K562 (cell line): ENCODE measurements at regions not wholly inside any gene's neighbourhood (a gene's known extent, or its start where the extent isn't known, plus 50 kb on each side); places are given as distances from the start of the nearest gene placed in this dataset.

Experiments
- ATAC-seq: fragments of 200-7000 bp; cut with Tn5 transposase; 3 replicates; pipeline ENCODE4 v1.9.1; 2020; ENCODE audit warnings: moderate library complexity
- BruUV-seq: library from RNA; stranded (reverse); fragments of 400-500 nt; replicated peaks from 2 replicates; lab custom pipeline; 2021; lab: Mats Ljungman, UMichigan
- CTCF ChIA-PET: fragments of 300-600 bp; formaldehyde crosslinking; extraction: SDS; loops from one replicate; lab custom pipeline; 2021; ENCODE audit warnings: low intra/inter-chr PET ratio; lab: Yijun Ruan, JAX
- POLR2A ChIA-PET: fragments of 300-600, 350-650 bp; sonication (Branson Sonifier 250); formaldehyde crosslinking; extraction: SDS; loops from one replicate; lab custom pipeline; 2021; ENCODE audit warnings: antibody characterized with exemption, inconsistent platforms; lab: Yijun Ruan, JAX
- DNase-seq, 4 experiments: peaks; one replicate each; pipeline versions ENCODE4 v3.0.0 to v3.0.0-alpha.2; 2011 to 2018; ENCODE audit warnings: low spot score in 3 of 4, mixed read lengths in 3 of 4; ENCODE audit errors: extremely low read depth in 1 of 4
- FAIRE-seq: peaks from 2 replicates; lab custom pipeline; 2011; peaks lifted over from hg19 to GRCh38; lab: Jason Lieb, UNC
- H2AFZ ChIP-seq: 2 replicates; pipeline ENCODE4 v1.6.0; 2011; ENCODE audit warnings: low read depth, low read length, control low read depth, inconsistent platforms
- H3K27ac ChIP-seq: fragments of 200-600 bp; 3 replicates; pipeline ENCODE4 v1.8.0; 2011; ENCODE audit warnings: low read depth, mild to moderate bottlenecking, control low read depth, inconsistent platforms, low read length, moderate library complexity, mixed read lengths; ENCODE audit errors: extremely low read depth
- H3K27me3 ChIP-seq, 2 experiments: fragments of 300-600 bp in 1 of 2; 2 replicates in 1 of 2; 3 replicates in 1 of 2; pipeline versions ENCODE4 v1.6.0 to v1.8.0; 2011; ENCODE audit warnings: inconsistent platforms in 2 of 2, low read length in 2 of 2, mild to moderate bottlenecking in 1 of 2, mixed read lengths in 1 of 2, moderate library complexity in 1 of 2; ENCODE audit not compliant: control insufficient read depth in 2 of 2, insufficient read depth in 2 of 2
- H3K36me3 ChIP-seq: fragments of 300-600 bp; 3 replicates; pipeline ENCODE4 v1.8.0; 2011; ENCODE audit warnings: mild to moderate bottlenecking, low read length, inconsistent platforms; ENCODE audit not compliant: control insufficient read depth, insufficient read depth
- H3K4me1 ChIP-seq, 2 experiments: fragments of 200-600 bp in 1 of 2; replicated peaks in 1 of 2; 2 replicates in 1 of 2; 3 replicates in 1 of 2; pipeline versions ENCODE4 v1.5.1 to v1.8.0; 2011; ENCODE audit warnings: inconsistent platforms in 2 of 2, low read length in 2 of 2, mild to moderate bottlenecking in 1 of 2, mixed read lengths in 1 of 2, moderate library complexity in 1 of 2; ENCODE audit not compliant: control insufficient read depth in 2 of 2, insufficient read depth in 2 of 2
- H3K4me2 ChIP-seq: 2 replicates; pipeline ENCODE4 v1.6.1; 2011; ENCODE audit warnings: low read length, control low read depth, inconsistent platforms, mixed read lengths; ENCODE audit not compliant: insufficient read depth
- H3K4me3 ChIP-seq: fragments of 200-600 bp; sonication (generic), shearing (Covaris generic); 2 replicates; pipeline ENCODE4 v1.5.1; 2016; ENCODE audit warnings: control low read depth, inconsistent platforms
- H3K79me2 ChIP-seq: fragments of 200-600 bp; 3 replicates; pipeline ENCODE4 v1.8.0; 2011; ENCODE audit warnings: low read length, inconsistent platforms; ENCODE audit not compliant: control insufficient read depth, insufficient read depth
- H3K9ac ChIP-seq, 2 experiments: 2 replicates each; pipeline versions ENCODE4 v1.6.0 to v1.6.1; 2011; ENCODE audit warnings: low read depth in 2 of 2, low read length in 2 of 2, control low read depth in 1 of 2, inconsistent platforms in 1 of 2, mild to moderate bottlenecking in 1 of 2, mixed read lengths in 1 of 2; ENCODE audit not compliant: insufficient read depth in 1 of 2
- H3K9me1 ChIP-seq: one replicate; pipeline ENCODE4 v1.6.0; 2011; ENCODE audit warnings: inconsistent platforms, mild to moderate bottlenecking, low read length, moderate library complexity; ENCODE audit not compliant: control insufficient read depth, insufficient read depth
- H3K9me3 ChIP-seq: replicated peaks from 2 replicates; pipeline ENCODE4 v1.5.1; 2011; ENCODE audit warnings: low read depth, low read length, inconsistent platforms; ENCODE audit not compliant: control insufficient read depth, insufficient read depth
- H4K20me1 ChIP-seq: replicated peaks from 2 replicates; pipeline ENCODE4 v1.6.1; 2011; ENCODE audit warnings: low read length, inconsistent platforms, mixed read lengths; ENCODE audit not compliant: control insufficient read depth, insufficient read depth
- E2F6 ChIP-seq, 2 experiments: IDR thresholded peaks; 2 replicates each; pipeline ENCODE4 v1.6.1; 2011; ENCODE audit warnings: borderline replicate concordance in 1 of 2, control low read depth in 1 of 2, low read depth in 1 of 2, low read length in 1 of 2, mild to moderate bottlenecking in 1 of 2, mixed read lengths in 1 of 2, moderate library complexity in 1 of 2; ENCODE audit not compliant: insufficient read depth in 1 of 2, insufficient read length in 1 of 2, poor library complexity in 1 of 2, severe bottlenecking in 1 of 2; ENCODE audit errors: extremely low read depth in 1 of 2
- LEF1 ChIP-seq: fragments of 450-650 bp; IDR thresholded peaks from 2 replicates; pipeline ENCODE4 v1.6.1; 2016; ENCODE audit warnings: mild to moderate bottlenecking
- SETDB1 ChIP-seq: IDR thresholded peaks from one replicate; pipeline ENCODE4 v1.6.1; 2012; ENCODE audit warnings: low read length, control low read depth, inconsistent platforms
- TAF9B ChIP-seq: fragments of 450-650 bp; IDR thresholded peaks from 2 replicates; pipeline ENCODE4 v1.6.1; 2018; ENCODE audit warnings: mild to moderate bottlenecking; ENCODE audit not compliant: partially characterized antibody
- ZNF224 ChIP-seq: sonication (generic); formaldehyde crosslinking; IDR thresholded peaks from 2 replicates; pipeline ENCODE4 v1.8.0; 2022; ENCODE audit warnings: mild to moderate bottlenecking, missing genetic modification reagents
- WGBS: fragments of 100-300 bp; shearing (Covaris generic); methylation state at CpG from one replicate; pipeline ENCODE4 v1.1.6; 2016; ENCODE audit warnings: low coverage, mixed read lengths; ENCODE audit not compliant: insufficient coverage; ENCODE audit errors: missing lambda C conversion rate; 5-methylcytosine and 5-hydroxymethylcytosine counted together
- in situ Hi-C: fragments of 300-500 bp; cut with MboI; formaldehyde crosslinking; loops from 4 replicates; pipeline ENCODE4 v1.15.0; 2018; ENCODE audit warnings: inconsistent platforms, mixed read lengths
- intact Hi-C: fragments of 100-400 bp; cut with micrococcal nuclease; formaldehyde crosslinking; loops from 2 replicates; pipeline ENCODE4 v1.14.2; 2022

GRCh38 chr4:31034550-31034949 is 314.4 kb downstream of the PCDH7 start:
- Histone ChIP-seq H3K9me1 (no peaks in the 10 kb centered on the region), H3K4me3 (no peak overlapping the region), H2AFZ (no peak overlapping the region), H3K4me1 (no peaks in the 10 kb centered on the region), H3K27ac (no peak overlapping the region), H3K9me3 (no peaks in the 10 kb centered on the region), H3K36me3 (no peaks in the 10 kb centered on the region), H3K27me3 (no peaks in the 10 kb centered on the region), H3K9ac (no peak overlapping the region), H4K20me1 (no peaks in the 10 kb centered on the region), H3K79me2 (no peaks in the 10 kb centered on the region), H3K4me2 (no peak overlapping the region)
- TF ChIP-seq SETDB1 (no peak), LEF1 (no peak)
- ChIA-PET POLR2A (no interaction called here), CTCF (no interaction called here)
- no TSS peak for BruUV-seq
- WGBS: 0% methylated on average over 3 of the region's 3 CpGs
- no peak for FAIRE-seq
- no peak for ATAC-seq
- intact Hi-C loops (no loop called here), in situ Hi-C loops (no loop called here)
- no peak for DNase-seq

GRCh38 chr4:31035761-31036160 is 315.6 kb downstream of the PCDH7 start:
- Histone ChIP-seq H3K27ac (no peak overlapping the region), H3K9ac (no peak overlapping the region), H4K20me1 (no peaks in the 10 kb centered on the region), H3K36me3 (no peaks in the 10 kb centered on the region), H3K4me2 (no peak overlapping the region), H3K9me1 (no peaks in the 10 kb centered on the region), H3K27me3 (no peaks in the 10 kb centered on the region), H3K4me1 (no peaks in the 10 kb centered on the region), H3K79me2 (no peaks in the 10 kb centered on the region), H2AFZ (no peak overlapping the region), H3K4me3 (no peak overlapping the region), H3K9me3 (no peaks in the 10 kb centered on the region)
- in situ Hi-C loops (no loop called here), intact Hi-C loops (no loop called here)
- CTCF ChIA-PET: no interaction called here
- BruUV-seq: no TSS peak
- ATAC-seq: no peak
- WGBS: 0% methylated on average over 1 of the region's 1 CpG
- TF ChIP-seq E2F6 (IDR thresholded peaks at IDR 0.05; ENCODE audit: borderline replicate concordance in 1 of 2, extremely low read depth in 1 of 2, insufficient read depth in 1 of 2, insufficient read length in 1 of 2, low read depth in 1 of 2, low read length in 1 of 2, poor library complexity in 1 of 2, severe bottlenecking in 1 of 2) (no peak), ZNF224 (CRISPR knock-in tag) (no peak), TAF9B (no peak)
- POLR2A ChIA-PET: no interaction called here
- no peak for DNase-seq
- no peak for FAIRE-seq
